ENCODE measurements at regions not wholly inside any gene's neighbourhood (a gene's known extent, or its start where the extent isn't known, plus 50 kb on each side); places are given as distances from the start of the nearest gene placed in this dataset.

GRCh38 chr7:42350801-42351200 is 113.8 kb upstream of the GLI3 start:
- no peak for DNase-seq

GRCh38 chr7:42348631-42349030 is 111.6 kb upstream of the GLI3 start:
- DNase-seq: no peak

- no peak for DNase-seq
Observed at GRCh38 chr7:42348071-42348470, 111.1 kb upstream of the GLI3 start.

- DNase-seq: no peak
Observed at GRCh38 chr7:42347616-42348015, 110.6 kb upstream of the GLI3 start.

- DNase-seq: no peak
Observed at GRCh38 chr7:42345478-42346299, 108.7 kb upstream of the GLI3 start.

- no peak for DNase-seq
Observed at GRCh38 chr7:42344198-42344755, 107.3 kb upstream of the GLI3 start.

GRCh38 chr7:42342381-42342780 is 105.4 kb upstream of the GLI3 start:
- DNase-seq: no peak

GRCh38 chr7:42340436-42340835 is 103.4 kb upstream of the GLI3 start:
- DNase-seq: no peak

- no peak for DNase-seq
Observed at GRCh38 chr7:42338916-42339540, 102.0 kb upstream of the GLI3 start.

GRCh38 chr7:42338231-42338915 is 101.4 kb upstream of the GLI3 start:
- no peak for DNase-seq

GRCh38 chr7:42337225-42337905 is 100.4 kb upstream of the GLI3 start:
- no peak for DNase-seq

- no peak for DNase-seq
Observed at GRCh38 chr7:42332605-42333222, 95.7 kb upstream of the GLI3 start.

- DNase-seq: no peak
Observed at GRCh38 chr7:42319631-42320030, 82.6 kb upstream of the GLI3 start.

- no peak for DNase-seq
Observed at GRCh38 chr7:42315631-42316030, 78.6 kb upstream of the GLI3 start.

GRCh38 chr7:42315103-42315502 is 78.1 kb upstream of the GLI3 start:
- DNase-seq: no peak

- no peak for DNase-seq
Observed at GRCh38 chr7:42314696-42315095, 77.7 kb upstream of the GLI3 start.

- DNase-seq: no peak
Observed at GRCh38 chr7:42311195-42311594, 74.2 kb upstream of the GLI3 start.

GRCh38 chr7:42292991-42293521 is 56.0 kb upstream of the GLI3 start:
- DNase-seq: no peak

- DNase-seq: no peak
Observed at GRCh38 chr7:42289473-42289872, 52.5 kb upstream of the GLI3 start.
